OCI-LY3 (cell line): ENCODE measurements at regions not wholly inside any gene's neighbourhood (a gene's known extent, or its start where the extent isn't known, plus 50 kb on each side); places are given as distances from the start of the nearest gene placed in this dataset.

Experiments
- EZH2phosphoT487 ChIP-seq: fragments of 200-600 bp; shearing (Covaris generic); IDR thresholded peaks from 2 replicates; pipeline ENCODE4 v1.6.1; 2018; ENCODE audit warnings: antibody characterized with exemption, mixed run types, low read depth
- TF ChIP-seq, protein P1 (sequence below): fragments of 200-600, 300-600 bp; sonication (generic); IDR thresholded peaks from 2 replicates; pipeline ENCODE4 v1.5.1; 2014; ENCODE audit warnings: antibody characterized with exemption, low read length, low read depth

DNA sequence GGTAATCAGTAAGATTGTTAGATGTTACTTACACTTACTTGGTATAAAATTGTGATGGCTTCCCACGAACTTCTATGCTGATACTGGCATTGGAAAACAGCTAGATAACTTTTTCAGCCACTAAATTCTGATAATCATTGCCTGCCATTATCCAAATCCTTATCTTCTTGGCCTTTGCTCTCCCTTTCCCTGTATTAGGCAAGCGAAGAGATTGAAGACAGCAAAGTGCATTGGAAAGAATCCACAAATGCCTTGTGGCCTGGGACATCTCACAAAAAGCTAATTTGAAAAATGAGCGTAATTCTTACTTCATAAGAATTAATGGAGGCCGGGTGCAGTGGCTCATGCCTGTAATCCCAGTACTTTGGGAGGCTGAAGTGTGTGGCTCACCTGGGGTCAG lies 79.5 kb upstream of the MARCKS start:
- TF ChIP-seq, protein P1, sequence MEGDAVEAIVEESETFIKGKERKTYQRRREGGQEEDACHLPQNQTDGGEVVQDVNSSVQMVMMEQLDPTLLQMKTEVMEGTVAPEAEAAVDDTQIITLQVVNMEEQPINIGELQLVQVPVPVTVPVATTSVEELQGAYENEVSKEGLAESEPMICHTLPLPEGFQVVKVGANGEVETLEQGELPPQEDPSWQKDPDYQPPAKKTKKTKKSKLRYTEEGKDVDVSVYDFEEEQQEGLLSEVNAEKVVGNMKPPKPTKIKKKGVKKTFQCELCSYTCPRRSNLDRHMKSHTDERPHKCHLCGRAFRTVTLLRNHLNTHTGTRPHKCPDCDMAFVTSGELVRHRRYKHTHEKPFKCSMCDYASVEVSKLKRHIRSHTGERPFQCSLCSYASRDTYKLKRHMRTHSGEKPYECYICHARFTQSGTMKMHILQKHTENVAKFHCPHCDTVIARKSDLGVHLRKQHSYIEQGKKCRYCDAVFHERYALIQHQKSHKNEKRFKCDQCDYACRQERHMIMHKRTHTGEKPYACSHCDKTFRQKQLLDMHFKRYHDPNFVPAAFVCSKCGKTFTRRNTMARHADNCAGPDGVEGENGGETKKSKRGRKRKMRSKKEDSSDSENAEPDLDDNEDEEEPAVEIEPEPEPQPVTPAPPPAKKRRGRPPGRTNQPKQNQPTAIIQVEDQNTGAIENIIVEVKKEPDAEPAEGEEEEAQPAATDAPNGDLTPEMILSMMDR: no peak
- TF ChIP-seq EZH2phosphoT487: no peak
